ENCODE measurements at regions not wholly inside any gene's neighbourhood (a gene's known extent, or its start where the extent isn't known, plus 50 kb on each side); places are given as distances from the start of the nearest gene placed in this dataset.

- TF ChIP-seq, protein P1, sequence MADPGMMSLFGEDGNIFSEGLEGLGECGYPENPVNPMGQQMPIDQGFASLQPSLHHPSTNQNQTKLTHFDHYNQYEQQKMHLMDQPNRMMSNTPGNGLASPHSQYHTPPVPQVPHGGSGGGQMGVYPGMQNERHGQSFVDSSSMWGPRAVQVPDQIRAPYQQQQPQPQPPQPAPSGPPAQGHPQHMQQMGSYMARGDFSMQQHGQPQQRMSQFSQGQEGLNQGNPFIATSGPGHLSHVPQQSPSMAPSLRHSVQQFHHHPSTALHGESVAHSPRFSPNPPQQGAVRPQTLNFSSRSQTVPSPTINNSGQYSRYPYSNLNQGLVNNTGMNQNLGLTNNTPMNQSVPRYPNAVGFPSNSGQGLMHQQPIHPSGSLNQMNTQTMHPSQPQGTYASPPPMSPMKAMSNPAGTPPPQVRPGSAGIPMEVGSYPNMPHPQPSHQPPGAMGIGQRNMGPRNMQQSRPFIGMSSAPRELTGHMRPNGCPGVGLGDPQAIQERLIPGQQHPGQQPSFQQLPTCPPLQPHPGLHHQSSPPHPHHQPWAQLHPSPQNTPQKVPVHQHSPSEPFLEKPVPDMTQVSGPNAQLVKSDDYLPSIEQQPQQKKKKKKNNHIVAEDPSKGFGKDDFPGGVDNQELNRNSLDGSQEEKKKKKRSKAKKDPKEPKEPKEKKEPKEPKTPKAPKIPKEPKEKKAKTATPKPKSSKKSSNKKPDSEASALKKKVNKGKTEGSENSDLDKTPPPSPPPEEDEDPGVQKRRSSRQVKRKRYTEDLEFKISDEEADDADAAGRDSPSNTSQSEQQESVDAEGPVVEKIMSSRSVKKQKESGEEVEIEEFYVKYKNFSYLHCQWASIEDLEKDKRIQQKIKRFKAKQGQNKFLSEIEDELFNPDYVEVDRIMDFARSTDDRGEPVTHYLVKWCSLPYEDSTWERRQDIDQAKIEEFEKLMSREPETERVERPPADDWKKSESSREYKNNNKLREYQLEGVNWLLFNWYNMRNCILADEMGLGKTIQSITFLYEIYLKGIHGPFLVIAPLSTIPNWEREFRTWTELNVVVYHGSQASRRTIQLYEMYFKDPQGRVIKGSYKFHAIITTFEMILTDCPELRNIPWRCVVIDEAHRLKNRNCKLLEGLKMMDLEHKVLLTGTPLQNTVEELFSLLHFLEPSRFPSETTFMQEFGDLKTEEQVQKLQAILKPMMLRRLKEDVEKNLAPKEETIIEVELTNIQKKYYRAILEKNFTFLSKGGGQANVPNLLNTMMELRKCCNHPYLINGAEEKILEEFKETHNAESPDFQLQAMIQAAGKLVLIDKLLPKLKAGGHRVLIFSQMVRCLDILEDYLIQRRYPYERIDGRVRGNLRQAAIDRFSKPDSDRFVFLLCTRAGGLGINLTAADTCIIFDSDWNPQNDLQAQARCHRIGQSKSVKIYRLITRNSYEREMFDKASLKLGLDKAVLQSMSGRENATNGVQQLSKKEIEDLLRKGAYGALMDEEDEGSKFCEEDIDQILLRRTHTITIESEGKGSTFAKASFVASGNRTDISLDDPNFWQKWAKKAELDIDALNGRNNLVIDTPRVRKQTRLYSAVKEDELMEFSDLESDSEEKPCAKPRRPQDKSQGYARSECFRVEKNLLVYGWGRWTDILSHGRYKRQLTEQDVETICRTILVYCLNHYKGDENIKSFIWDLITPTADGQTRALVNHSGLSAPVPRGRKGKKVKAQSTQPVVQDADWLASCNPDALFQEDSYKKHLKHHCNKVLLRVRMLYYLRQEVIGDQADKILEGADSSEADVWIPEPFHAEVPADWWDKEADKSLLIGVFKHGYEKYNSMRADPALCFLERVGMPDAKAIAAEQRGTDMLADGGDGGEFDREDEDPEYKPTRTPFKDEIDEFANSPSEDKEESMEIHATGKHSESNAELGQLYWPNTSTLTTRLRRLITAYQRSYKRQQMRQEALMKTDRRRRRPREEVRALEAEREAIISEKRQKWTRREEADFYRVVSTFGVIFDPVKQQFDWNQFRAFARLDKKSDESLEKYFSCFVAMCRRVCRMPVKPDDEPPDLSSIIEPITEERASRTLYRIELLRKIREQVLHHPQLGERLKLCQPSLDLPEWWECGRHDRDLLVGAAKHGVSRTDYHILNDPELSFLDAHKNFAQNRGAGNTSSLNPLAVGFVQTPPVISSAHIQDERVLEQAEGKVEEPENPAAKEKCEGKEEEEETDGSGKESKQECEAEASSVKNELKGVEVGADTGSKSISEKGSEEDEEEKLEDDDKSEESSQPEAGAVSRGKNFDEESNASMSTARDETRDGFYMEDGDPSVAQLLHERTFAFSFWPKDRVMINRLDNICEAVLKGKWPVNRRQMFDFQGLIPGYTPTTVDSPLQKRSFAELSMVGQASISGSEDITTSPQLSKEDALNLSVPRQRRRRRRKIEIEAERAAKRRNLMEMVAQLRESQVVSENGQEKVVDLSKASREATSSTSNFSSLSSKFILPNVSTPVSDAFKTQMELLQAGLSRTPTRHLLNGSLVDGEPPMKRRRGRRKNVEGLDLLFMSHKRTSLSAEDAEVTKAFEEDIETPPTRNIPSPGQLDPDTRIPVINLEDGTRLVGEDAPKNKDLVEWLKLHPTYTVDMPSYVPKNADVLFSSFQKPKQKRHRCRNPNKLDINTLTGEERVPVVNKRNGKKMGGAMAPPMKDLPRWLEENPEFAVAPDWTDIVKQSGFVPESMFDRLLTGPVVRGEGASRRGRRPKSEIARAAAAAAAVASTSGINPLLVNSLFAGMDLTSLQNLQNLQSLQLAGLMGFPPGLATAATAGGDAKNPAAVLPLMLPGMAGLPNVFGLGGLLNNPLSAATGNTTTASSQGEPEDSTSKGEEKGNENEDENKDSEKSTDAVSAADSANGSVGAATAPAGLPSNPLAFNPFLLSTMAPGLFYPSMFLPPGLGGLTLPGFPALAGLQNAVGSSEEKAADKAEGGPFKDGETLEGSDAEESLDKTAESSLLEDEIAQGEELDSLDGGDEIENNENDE (IDR thresholded peaks at IDR 0.05; ENCODE audit: insufficient replicate concordance, low read length) = no peak
- TF ChIP-seq SUZ12 (IDR thresholded peaks at IDR 0.05; ENCODE audit: low read length) (peak; percentile 32; the same call in 1 of the 2 replicates), TBP (IDR thresholded peaks at IDR 0.05; ENCODE audit: low read depth, low read length) (no peak), BACH1 (IDR thresholded peaks at IDR 0.05; ENCODE audit: low read length) (peak; percentile 35; the same call in 1 of the 2 replicates), POLR2A (IDR thresholded peaks at IDR 0.05; ENCODE audit: control extremely low read depth in 1 of 2, low read depth in 2 of 2, low read length in 2 of 2) (peak in 1 of 2 experiments; percentile 22; a peak in 1 of 3 replicates), CBX8 (IDR thresholded peaks at IDR 0.05; ENCODE audit: borderline replicate concordance, low read depth, low read length) (no peak), EZH2 (IDR thresholded peaks at IDR 0.05; ENCODE audit: low read depth, low read length, severe bottlenecking) (peak; percentile 38), POU5F1 (IDR thresholded peaks at IDR 0.05; ENCODE audit: low read depth, low read length) (no peak), TAF1 (IDR thresholded peaks at IDR 0.05; ENCODE audit: low read depth, low read length) (peak; percentile 17; the same call in 1 of the 2 replicates)
- TF ChIP-seq, protein P2, sequence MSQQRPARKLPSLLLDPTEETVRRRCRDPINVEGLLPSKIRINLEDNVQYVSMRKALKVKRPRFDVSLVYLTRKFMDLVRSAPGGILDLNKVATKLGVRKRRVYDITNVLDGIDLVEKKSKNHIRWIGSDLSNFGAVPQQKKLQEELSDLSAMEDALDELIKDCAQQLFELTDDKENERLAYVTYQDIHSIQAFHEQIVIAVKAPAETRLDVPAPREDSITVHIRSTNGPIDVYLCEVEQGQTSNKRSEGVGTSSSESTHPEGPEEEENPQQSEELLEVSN (IDR thresholded peaks at IDR 0.05) = peak; percentile 26; the same call in 1 of the 2 replicates
These were observed 347.2 kb downstream of the ZNF536 start (continued) for GRCh38 chr19:30719189-30719998.
